DMS53 treated with DMSO at 0.1 percent for 48 hours (cell line): ENCODE measurements at regions not wholly inside any gene's neighbourhood (a gene's known extent, or its start where the extent isn't known, plus 50 kb on each side); places are given as distances from the start of the nearest gene placed in this dataset.
"Not testable (repeated sequence)": the region's sequence is repeated elsewhere in the genome, so short reads cannot be mapped to it uniquely, and the experiment has no call there.

ENCODE experiments used
- DNase-seq: peaks from one replicate; lab custom pipeline; 2025; ENCODE audit not compliant: unreplicated experiment; lab: John Stamatoyannopoulos, UW

- DNase-seq: no peak
These were observed 104.3 kb upstream of the RNU6-1 start for GRCh38 chr15:67944010-67944641.

GRCh38 chr15:67945131-67945530 lies 105.3 kb upstream of the RNU6-1 start:
- no peak for DNase-seq

- DNase-seq: no peak
These were observed 106.3 kb upstream of the RNU6-1 start for GRCh38 chr15:67945951-67946700.

- DNase-seq: no peak
These were observed 106.9 kb upstream of the RNU6-1 start for GRCh38 chr15:67946701-67947100.

- DNase-seq: no peak
These were observed 106.7 kb upstream of the PIAS1 start for GRCh38 chr15:67947254-67948039.

GRCh38 chr15:67948215-67948614 lies 105.9 kb upstream of the PIAS1 start:
- no peak for DNase-seq

- DNase-seq: not testable (repeated sequence)
These were observed 102.9 kb upstream of the PIAS1 start for GRCh38 chr15:67951187-67951586.

GRCh38 chr15:67953299-67953698 lies 100.8 kb upstream of the PIAS1 start:
- no peak for DNase-seq

- no peak for DNase-seq
These were observed 98.9 kb upstream of the PIAS1 start for GRCh38 chr15:67955252-67955651.

GRCh38 chr15:67957435-67958132 lies 96.5 kb upstream of the PIAS1 start:
- no peak for DNase-seq

- no peak for DNase-seq
These were observed 86.2 kb upstream of the PIAS1 start for GRCh38 chr15:67967871-67968431.

GRCh38 chr15:67968564-67968963 lies 85.6 kb upstream of the PIAS1 start:
- DNase-seq: no peak

GRCh38 chr15:67968966-67969365 lies 85.1 kb upstream of the PIAS1 start:
- no peak for DNase-seq

GRCh38 chr15:67969892-67970291 lies 84.2 kb upstream of the PIAS1 start:
- no peak for DNase-seq

- no peak for DNase-seq
These were observed 81.7 kb upstream of the PIAS1 start for GRCh38 chr15:67972377-67972776.

GRCh38 chr15:67973846-67974245 lies 80.3 kb upstream of the PIAS1 start:
- DNase-seq: no peak

GRCh38 chr15:67976506-67977073 lies 77.5 kb upstream of the PIAS1 start:
- no peak for DNase-seq

GRCh38 chr15:67977414-67978089 lies 76.6 kb upstream of the PIAS1 start:
- no peak for DNase-seq

- no peak for DNase-seq
These were observed 74.8 kb upstream of the PIAS1 start for GRCh38 chr15:67979281-67979680.

GRCh38 chr15:67980171-67980570 lies 73.9 kb upstream of the PIAS1 start:
- DNase-seq: no peak
